ENCODE measurements at regions not wholly inside any gene's neighbourhood (a gene's known extent, or its start where the extent isn't known, plus 50 kb on each side); places are given as distances from the start of the nearest gene placed in this dataset.
A peak's percentile ranks its signal among the peaks of the same experiment; 100 is the strongest.

- DNase-seq (ENCODE audit: low spot score), result no peak
- H3K27ac ChIP-seq, result no peak overlapping the region
- no peaks in the 10 kb centered on the region for H3K27me3 ChIP-seq (replicated peaks; ENCODE audit: insufficient read depth)
- H3K4me1 ChIP-seq (ENCODE audit: control insufficient read depth in 1 of 2, low read depth in 2 of 2), result peaks cover 0 to 30% of the 10 kb centered on the region in 2 donors
- no peak for ATAC-seq (ENCODE audit: insufficient number of reproducible peaks, low FRiP score, low read depth)
- H3K36me3 ChIP-seq, result no peaks in the 10 kb centered on the region
- H3K4me3 ChIP-seq, result no peak overlapping the region
- no peaks in the 10 kb centered on the region for H3K9me3 ChIP-seq
- TF ChIP-seq CTCF (IDR thresholded peaks at IDR 0.05), result no peak
Observed at GRCh38 chr16:87135246-87136030, 181.8 kb downstream of the C16orf95 start.

GRCh38 chr16:87138316-87138715 is 178.9 kb downstream of the C16orf95 start:
- no peaks in the 10 kb centered on the region for H3K36me3 ChIP-seq
- H3K4me3 ChIP-seq, result no peak overlapping the region
- no peak for TF ChIP-seq CTCF (IDR thresholded peaks at IDR 0.05)
- no peak overlapping the region for H3K27ac ChIP-seq
- DNase-seq (ENCODE audit: low spot score), result no peak
- H3K27me3 ChIP-seq (replicated peaks; ENCODE audit: insufficient read depth), result no peaks in the 10 kb centered on the region
- no peaks in the 10 kb centered on the region for H3K9me3 ChIP-seq
- no peak for ATAC-seq (ENCODE audit: insufficient number of reproducible peaks, low FRiP score, low read depth)
- peaks cover 0 to 13% of the 10 kb centered on the region in 2 donors for H3K4me1 ChIP-seq (ENCODE audit: control insufficient read depth in 1 of 2, low read depth in 2 of 2)

GRCh38 chr16:87138738-87139267 is 178.4 kb downstream of the C16orf95 start:
- no peak overlapping the region for H3K27ac ChIP-seq
- ATAC-seq (ENCODE audit: insufficient number of reproducible peaks, low FRiP score, low read depth) (no peak), DNase-seq (ENCODE audit: low spot score) (no peak)
- no peak overlapping the region for H3K4me3 ChIP-seq
- H3K4me1 ChIP-seq (ENCODE audit: control insufficient read depth in 1 of 2, low read depth in 2 of 2), result peaks cover 0 to 17% of the 10 kb centered on the region in 2 donors
- no peaks in the 10 kb centered on the region for H3K9me3 ChIP-seq
- H3K36me3 ChIP-seq, result no peaks in the 10 kb centered on the region
- TF ChIP-seq CTCF (IDR thresholded peaks at IDR 0.05), result no peak
- no peaks in the 10 kb centered on the region for H3K27me3 ChIP-seq (replicated peaks; ENCODE audit: insufficient read depth)

GRCh38 chr16:87140211-87141200 is 176.7 kb downstream of the C16orf95 start:
- no peak for TF ChIP-seq CTCF (IDR thresholded peaks at IDR 0.05)
- DNase-seq (ENCODE audit: low spot score) (no peak), ATAC-seq (ENCODE audit: insufficient number of reproducible peaks, low FRiP score, low read depth) (no peak)
- H3K27ac ChIP-seq, result no peak overlapping the region
- H3K4me1 ChIP-seq (ENCODE audit: control insufficient read depth in 1 of 2, low read depth in 2 of 2), result peaks cover 0 to 13% of the 10 kb centered on the region in 2 donors
- peak overlapping the region; percentile 35 for H3K4me3 ChIP-seq
- H3K9me3 ChIP-seq, result no peaks in the 10 kb centered on the region
- H3K27me3 ChIP-seq (replicated peaks; ENCODE audit: insufficient read depth), result no peaks in the 10 kb centered on the region
- H3K36me3 ChIP-seq, result no peaks in the 10 kb centered on the region

- Histone ChIP-seq H3K36me3 (no peaks in the 10 kb centered on the region), H3K4me1 (ENCODE audit: control insufficient read depth in 1 of 2, low read depth in 2 of 2) (peaks cover 0 to 12% of the 10 kb centered on the region in 2 donors), H3K9me3 (no peaks in the 10 kb centered on the region), H3K4me3 (no peak overlapping the region), H3K27ac (no peak overlapping the region), H3K27me3 (replicated peaks; ENCODE audit: insufficient read depth) (no peaks in the 10 kb centered on the region)
- DNase-seq (ENCODE audit: low spot score), result no peak
- no peak for TF ChIP-seq CTCF (IDR thresholded peaks at IDR 0.05)
- ATAC-seq (ENCODE audit: insufficient number of reproducible peaks, low FRiP score, low read depth), result no peak
Observed at GRCh38 chr16:87141402-87141801, 175.8 kb downstream of the C16orf95 start.

Data from thoracic aorta (tissue), 2 donors.